C1 segment of cervical spinal cord (tissue), 14 donors: ENCODE measurements at regions not wholly inside any gene's neighbourhood (a gene's known extent, or its start where the extent isn't known, plus 50 kb on each side); places are given as distances from the start of the nearest gene placed in this dataset.
"Not testable (repeated sequence)": the region's sequence is repeated elsewhere in the genome, so short reads cannot be mapped to it uniquely, and the experiment has no call there.

ENCODE experiments used
- DNase-seq, 14 donors: peaks; one replicate each; lab custom pipeline; 2025; lab: John Stamatoyannopoulos, UW

GRCh38 chr4:97159625-97160024 lies 983.7 kb downstream of the STPG2 start:
- DNase-seq = no peak

GRCh38 chr4:97185233-97185632 lies 958.0 kb downstream of the STPG2 start:
- no peak for DNase-seq

- DNase-seq = no peak
Measured at GRCh38 chr4:97197106-97197505, 946.2 kb downstream of the STPG2 start.

GRCh38 chr4:97208749-97209148 lies 934.5 kb downstream of the STPG2 start:
- no peak for DNase-seq

- DNase-seq = peak in 4 of 14 donors; percentile 1 to 99 (median 49)
Measured at GRCh38 chr4:97215409-97215941, 927.8 kb downstream of the STPG2 start.

GRCh38 chr4:97216046-97216445 lies 927.2 kb downstream of the STPG2 start:
- DNase-seq = peak in 1 of 14 donors; percentile 38

- no peak for DNase-seq
Measured at GRCh38 chr4:97235521-97235920, 907.8 kb downstream of the STPG2 start.

- no peak for DNase-seq
Measured at GRCh38 chr4:97238956-97239666, 904.2 kb downstream of the STPG2 start.

- DNase-seq = no peak
Measured at GRCh38 chr4:97239667-97239997, 903.6 kb downstream of the STPG2 start.

GRCh38 chr4:97252615-97253154 lies 890.6 kb downstream of the STPG2 start:
- no peak for DNase-seq

- no peak for DNase-seq
Measured at GRCh38 chr4:97262769-97263168, 880.5 kb downstream of the STPG2 start.

- DNase-seq = no peak
Measured at GRCh38 chr4:97270051-97270450, 873.2 kb downstream of the STPG2 start.

GRCh38 chr4:97279391-97279790 lies 863.9 kb downstream of the STPG2 start:
- DNase-seq = no peak

GRCh38 chr4:97300561-97300960 lies 842.7 kb downstream of the STPG2 start:
- no peak for DNase-seq

- DNase-seq = no peak
Measured at GRCh38 chr4:97305351-97305750, 837.9 kb downstream of the STPG2 start.

- no peak for DNase-seq
Measured at GRCh38 chr4:97309121-97309520, 834.2 kb downstream of the STPG2 start.

- no peak for DNase-seq
Measured at GRCh38 chr4:97317201-97317600, 826.1 kb downstream of the STPG2 start.

- no peak for DNase-seq
Measured at GRCh38 chr4:97317671-97318070, 825.6 kb downstream of the STPG2 start.

GRCh38 chr4:97325751-97326150 lies 817.5 kb downstream of the STPG2 start:
- DNase-seq = not testable (repeated sequence)

- DNase-seq = no peak
Measured at GRCh38 chr4:97330917-97331316, 812.4 kb downstream of the STPG2 start.

GRCh38 chr4:97334348-97334747 lies 808.9 kb downstream of the STPG2 start:
- no peak for DNase-seq

- no peak for DNase-seq
Measured at GRCh38 chr4:97349468-97350186, 793.6 kb downstream of the STPG2 start.

- DNase-seq = no peak
Measured at GRCh38 chr4:97353876-97354275, 789.4 kb downstream of the STPG2 start.
